ENCODE measurements at regions not wholly inside any gene's neighbourhood (a gene's known extent, or its start where the extent isn't known, plus 50 kb on each side); places are given as distances from the start of the nearest gene placed in this dataset.

DNA sequence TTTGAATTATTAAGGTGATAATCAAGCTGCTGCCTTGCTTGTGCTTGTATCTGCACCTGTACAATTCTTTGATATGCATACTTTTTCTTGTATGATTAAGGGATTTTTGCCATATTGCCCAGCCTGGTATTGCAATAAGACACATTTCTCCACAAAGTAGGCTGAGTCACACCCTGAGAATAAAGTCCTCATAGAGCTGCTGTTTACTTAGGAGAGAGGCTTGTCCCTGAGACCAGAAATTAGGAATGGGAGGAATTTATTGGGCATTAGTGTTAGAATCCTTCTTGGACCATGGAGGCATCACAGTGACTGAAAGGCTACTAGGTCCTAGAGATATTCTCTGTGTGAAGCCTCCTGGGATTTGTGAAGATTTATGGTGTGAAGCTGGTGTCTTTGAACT lies 506.8 kb upstream of the FBXO33 start:
- H3K27ac ChIP-seq (ENCODE audit: low read depth, low read length), result no peak overlapping the region
- Mint-ChIP-seq H3K27ac (no peak overlapping the region), H3K9me3 (no peaks in the 10 kb centered on the region), H3K4me1 (no peaks in the 10 kb centered on the region), H3K27me3 (ENCODE audit: insufficient read depth) (no peaks in the 10 kb centered on the region), H3K4me3 (no peak overlapping the region), H3K36me3 (ENCODE audit: low read depth) (no peaks in the 10 kb centered on the region)
- H3K4me3 ChIP-seq (ENCODE audit: low read length), result no peak overlapping the region
- no peak for DNase-seq
- H3K9me3 ChIP-seq (ENCODE audit: control insufficient read depth, low read length), result no peaks in the 10 kb centered on the region
- no peak overlapping the region for H3K9ac ChIP-seq (ENCODE audit: extremely low read depth, low read length, poor library complexity, severe bottlenecking)
- no peaks in the 10 kb centered on the region for H3K27me3 ChIP-seq (ENCODE audit: control insufficient read depth, insufficient read depth, low read length, poor library complexity, severe bottlenecking)
- H3K36me3 ChIP-seq (ENCODE audit: control insufficient read depth, insufficient read depth, low read length), result no peaks in the 10 kb centered on the region
- TF ChIP-seq, protein P1, sequence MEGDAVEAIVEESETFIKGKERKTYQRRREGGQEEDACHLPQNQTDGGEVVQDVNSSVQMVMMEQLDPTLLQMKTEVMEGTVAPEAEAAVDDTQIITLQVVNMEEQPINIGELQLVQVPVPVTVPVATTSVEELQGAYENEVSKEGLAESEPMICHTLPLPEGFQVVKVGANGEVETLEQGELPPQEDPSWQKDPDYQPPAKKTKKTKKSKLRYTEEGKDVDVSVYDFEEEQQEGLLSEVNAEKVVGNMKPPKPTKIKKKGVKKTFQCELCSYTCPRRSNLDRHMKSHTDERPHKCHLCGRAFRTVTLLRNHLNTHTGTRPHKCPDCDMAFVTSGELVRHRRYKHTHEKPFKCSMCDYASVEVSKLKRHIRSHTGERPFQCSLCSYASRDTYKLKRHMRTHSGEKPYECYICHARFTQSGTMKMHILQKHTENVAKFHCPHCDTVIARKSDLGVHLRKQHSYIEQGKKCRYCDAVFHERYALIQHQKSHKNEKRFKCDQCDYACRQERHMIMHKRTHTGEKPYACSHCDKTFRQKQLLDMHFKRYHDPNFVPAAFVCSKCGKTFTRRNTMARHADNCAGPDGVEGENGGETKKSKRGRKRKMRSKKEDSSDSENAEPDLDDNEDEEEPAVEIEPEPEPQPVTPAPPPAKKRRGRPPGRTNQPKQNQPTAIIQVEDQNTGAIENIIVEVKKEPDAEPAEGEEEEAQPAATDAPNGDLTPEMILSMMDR (conservative IDR thresholded peaks at IDR 0.05), result no peak
- H3K4me1 ChIP-seq (ENCODE audit: control insufficient read depth, insufficient read depth, low read length), result no peaks in the 10 kb centered on the region

DNA sequence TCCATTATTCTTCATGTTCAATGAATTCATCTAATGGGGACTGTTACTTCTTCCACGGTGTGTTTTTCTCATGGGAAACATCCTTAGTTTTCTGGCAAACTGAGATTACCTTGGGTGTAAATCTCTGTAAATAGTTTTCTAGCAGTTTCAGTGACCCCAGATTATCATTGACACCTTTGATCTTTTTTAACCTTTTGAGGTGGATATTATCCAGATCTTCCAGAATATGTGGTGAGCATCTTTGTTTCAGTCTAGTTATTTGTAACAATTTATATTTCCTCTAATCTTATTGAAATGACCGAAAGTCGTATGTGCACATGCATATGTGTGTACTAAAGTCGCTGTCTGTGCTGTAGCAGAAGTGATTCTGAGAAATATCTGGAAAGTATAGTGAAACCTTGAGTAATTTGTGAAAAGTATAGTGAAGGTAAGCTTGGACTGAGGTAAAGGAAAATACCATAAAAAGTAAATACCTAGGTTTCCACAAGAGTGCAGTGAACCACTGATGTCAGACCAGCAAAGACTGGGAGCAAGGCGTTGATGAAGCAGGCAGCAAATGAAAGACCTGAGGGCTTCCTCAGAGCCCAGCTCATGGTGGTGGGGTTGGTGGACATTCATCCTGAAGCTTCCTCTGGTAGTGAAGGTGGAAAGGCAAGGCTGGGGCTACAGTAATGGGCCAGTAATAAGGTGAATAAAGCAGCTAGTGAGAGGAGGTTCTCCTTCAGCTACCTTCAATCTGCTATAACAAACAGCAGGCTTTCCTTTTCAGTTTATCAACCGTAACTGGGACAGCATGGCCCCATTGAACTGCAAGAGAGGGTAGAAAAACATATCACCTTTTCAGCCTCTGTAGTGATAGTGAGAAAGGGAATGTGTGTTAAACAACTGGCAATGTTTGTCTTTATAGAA lies 480.2 kb upstream of the FBXO33 start:
- no peak for DNase-seq
- Mint-ChIP-seq H3K4me3 (no peak overlapping the region), H3K27ac (no peak overlapping the region), H3K27me3 (ENCODE audit: insufficient read depth) (peaks cover 4% of the 10 kb centered on the region), H3K9me3 (no peaks in the 10 kb centered on the region), H3K4me1 (peaks cover 28% of the 10 kb centered on the region), H3K36me3 (ENCODE audit: low read depth) (no peaks in the 10 kb centered on the region)
- H3K36me3 ChIP-seq (ENCODE audit: control insufficient read depth, insufficient read depth, low read length), result no peaks in the 10 kb centered on the region
- TF ChIP-seq, protein P1 (conservative IDR thresholded peaks at IDR 0.05), result no peak
- peaks cover 24% of the 10 kb centered on the region for H3K4me1 ChIP-seq (ENCODE audit: control insufficient read depth, insufficient read depth, low read length)
- H3K4me3 ChIP-seq (ENCODE audit: low read length), result no peak overlapping the region
- H3K27ac ChIP-seq (ENCODE audit: low read depth, low read length), result no peak overlapping the region
- no peak overlapping the region for H3K9ac ChIP-seq (ENCODE audit: extremely low read depth, low read length, poor library complexity, severe bottlenecking)
- WGBS, 2 experiments (ENCODE audit: insufficient coverage in 1 of 2, insufficient read length in 1 of 2), result 88 to 93% methylated on average over 5 to 6 of the region's 6 CpGs
- H3K27me3 ChIP-seq (ENCODE audit: control insufficient read depth, insufficient read depth, low read length, poor library complexity, severe bottlenecking), result peaks cover 10% of the 10 kb centered on the region
- H3K9me3 ChIP-seq (ENCODE audit: control insufficient read depth, low read length), result no peaks in the 10 kb centered on the region

DNA sequence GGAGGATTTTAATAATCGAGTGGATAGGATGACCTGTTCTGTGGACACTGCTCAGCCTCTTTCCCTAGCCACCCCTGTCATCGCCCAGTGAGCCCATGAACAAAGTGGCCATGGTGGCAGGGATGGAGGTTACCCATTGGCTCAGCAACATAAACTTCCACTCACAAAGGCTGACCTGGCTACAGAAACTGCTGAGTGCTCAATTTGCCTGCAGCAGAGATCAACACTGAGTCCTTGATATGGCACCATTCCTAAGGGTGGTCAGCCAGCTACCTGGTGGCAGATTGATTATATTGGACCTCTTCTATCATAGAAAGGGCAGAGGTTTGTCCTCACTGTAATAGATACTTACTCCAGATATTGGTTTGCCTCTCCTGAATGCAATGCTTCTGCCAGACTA lies 465.4 kb upstream of the FBXO33 start:
- TF ChIP-seq, protein P1 (conservative IDR thresholded peaks at IDR 0.05), result no peak
- Mint-ChIP-seq H3K27ac (no peak overlapping the region), H3K4me1 (no peaks in the 10 kb centered on the region), H3K4me3 (no peak overlapping the region), H3K36me3 (ENCODE audit: low read depth) (peaks cover 6% of the 10 kb centered on the region), H3K9me3 (peaks cover 20% of the 10 kb centered on the region), H3K27me3 (ENCODE audit: insufficient read depth) (no peaks in the 10 kb centered on the region)
- Histone ChIP-seq H3K36me3 (ENCODE audit: control insufficient read depth, insufficient read depth, low read length) (no peaks in the 10 kb centered on the region), H3K27ac (ENCODE audit: low read depth, low read length) (no peak overlapping the region), H3K27me3 (ENCODE audit: control insufficient read depth, insufficient read depth, low read length, poor library complexity, severe bottlenecking) (no peaks in the 10 kb centered on the region), H3K9ac (ENCODE audit: extremely low read depth, low read length, poor library complexity, severe bottlenecking) (no peak overlapping the region), H3K9me3 (ENCODE audit: control insufficient read depth, low read length) (peaks cover 12% of the 10 kb centered on the region), H3K4me1 (ENCODE audit: control insufficient read depth, insufficient read depth, low read length) (no peaks in the 10 kb centered on the region), H3K4me3 (ENCODE audit: low read length) (no peak overlapping the region)
- no peak for DNase-seq
- 97 to 100% methylated on average over 2 of the region's 2 CpGs for WGBS, 2 experiments (ENCODE audit: insufficient coverage in 1 of 2, insufficient read length in 1 of 2)
